HepG2 (cell line): ENCODE measurements at regions not wholly inside any gene's neighbourhood (a gene's known extent, or its start where the extent isn't known, plus 50 kb on each side); places are given as distances from the start of the nearest gene placed in this dataset.

Source experiments
- ATAC-seq: fragments of 200-7000 bp; cut with Tn5 transposase; 3 replicates; pipeline ENCODE4 v1.9.1; 2020; ENCODE audit warnings: mild to moderate bottlenecking, moderate library complexity
- BruUV-seq: library from RNA; stranded (reverse); fragments of 400-500 nt; replicated peaks from 2 replicates; lab custom pipeline; 2021; lab: Mats Ljungman, UMichigan
- CTCF ChIA-PET: fragments of 300-600 bp; formaldehyde crosslinking; extraction: SDS; loops from one replicate; lab custom pipeline; 2021; ENCODE audit warnings: low total read pairs, inconsistent platforms, low intra/inter-chr PET ratio; lab: Yijun Ruan, JAX
- POLR2A ChIA-PET: fragments of 350-600 bp; sonication (Branson Sonifier 250); formaldehyde crosslinking; loops from one replicate; lab custom pipeline; 2020; ENCODE audit warnings: antibody characterized with exemption, inconsistent platforms; lab: Yijun Ruan, JAX
- DNase-seq: peaks from one replicate; pipeline ENCODE4 v3.0.0-alpha.2; 2015; ENCODE audit warnings: low spot score
- FAIRE-seq: peaks from 3 replicates; lab custom pipeline; 2011; peaks lifted over from hg19 to GRCh38; lab: Jason Lieb, UNC
- H2AFZ ChIP-seq: one replicate; pipeline ENCODE4 v1.6.1; 2011; ENCODE audit warnings: low read length, inconsistent platforms
- H3K27ac ChIP-seq: fragments of 300-600 bp; 3 replicates; pipeline ENCODE4 v1.8.0; 2011; ENCODE audit warnings: mixed run types, mild to moderate bottlenecking, mixed read lengths, low read length, inconsistent platforms; ENCODE audit not compliant: insufficient read depth; ENCODE audit errors: extremely low read length
- H3K27me3 ChIP-seq, 2 experiments: fragments of 200-600 bp in 1 of 2; 2 replicates in 1 of 2; 3 replicates in 1 of 2; pipeline versions ENCODE4 v1.6.0 to v1.8.0; 2011; ENCODE audit warnings: low read length in 2 of 2, mild to moderate bottlenecking in 2 of 2, moderate library complexity in 2 of 2, inconsistent platforms in 1 of 2; ENCODE audit not compliant: insufficient read depth in 2 of 2, control insufficient read depth in 1 of 2
- H3K36me3 ChIP-seq, 2 experiments: fragments of 200-600 bp in 1 of 2; replicated peaks in 1 of 2; 2 replicates in 1 of 2; 3 replicates in 1 of 2; pipeline versions ENCODE4 v1.5.1 to v1.8.0; 2011; ENCODE audit warnings: low read length in 2 of 2, inconsistent platforms in 1 of 2; ENCODE audit not compliant: insufficient read depth in 2 of 2, control insufficient read depth in 1 of 2
- H3K4me1 ChIP-seq: 2 replicates; pipeline ENCODE4 v1.5.1; 2012; ENCODE audit warnings: low read length, inconsistent platforms; ENCODE audit not compliant: insufficient read depth
- H3K4me2 ChIP-seq: 2 replicates; pipeline ENCODE4 v1.6.0; 2011; ENCODE audit warnings: low read depth, low read length, inconsistent platforms
- H3K4me3 ChIP-seq, 3 experiments: fragments of 200-600 bp in 1 of 3; sonication (generic), shearing (Covaris generic) in 1 of 3; replicated peaks in 1 of 3; 2 replicates each; pipeline ENCODE4 v1.5.1; 2011 to 2016; ENCODE audit warnings: low read length in 3 of 3, inconsistent platforms in 2 of 3, low read depth in 2 of 3, mild to moderate bottlenecking in 2 of 3, control low read depth in 1 of 3, mixed read lengths in 1 of 3; ENCODE audit not compliant: insufficient read depth in 1 of 3
- H3K79me2 ChIP-seq: one replicate; pipeline ENCODE4 v1.6.1; 2011; ENCODE audit warnings: low read length, inconsistent platforms; ENCODE audit not compliant: insufficient read depth
- H3K9ac ChIP-seq: 2 replicates; pipeline ENCODE4 v1.6.0; 2011; ENCODE audit warnings: mild to moderate bottlenecking, low read depth, low read length, inconsistent platforms; ENCODE audit not compliant: insufficient read depth
- H3K9me3 ChIP-seq: 2 replicates; pipeline ENCODE4 v1.5.1; 2012; ENCODE audit warnings: mild to moderate bottlenecking, low read length
- H4K20me1 ChIP-seq: 2 replicates; pipeline ENCODE4 v1.6.0; 2011; ENCODE audit warnings: inconsistent platforms, mild to moderate bottlenecking, low read length, moderate library complexity; ENCODE audit not compliant: insufficient read depth
- ARNTL ChIP-seq: sonication (generic); formaldehyde crosslinking; IDR thresholded peaks from 2 replicates; pipeline ENCODE4 v1.4.0; 2020; ENCODE audit warnings: mild to moderate bottlenecking, missing genetic modification reagents
- E2F2 ChIP-seq: sonication (generic); formaldehyde crosslinking; IDR thresholded peaks from 2 replicates; pipeline ENCODE4 v1.4.0; 2020; ENCODE audit warnings: missing genetic modification reagents, borderline replicate concordance
- EEA1 ChIP-seq: sonication (generic); formaldehyde crosslinking; IDR thresholded peaks from 2 replicates; pipeline ENCODE4 v1.5.1; 2020; ENCODE audit warnings: mild to moderate bottlenecking, missing genetic modification reagents, borderline replicate concordance
- FLYWCH1 ChIP-seq: sonication (generic); formaldehyde crosslinking; IDR thresholded peaks from 2 replicates; pipeline ENCODE4 v1.8.1; 2023; ENCODE audit warnings: mild to moderate bottlenecking, missing genetic modification reagents
- FOSL2 ChIP-seq: sonication (generic); formaldehyde crosslinking; IDR thresholded peaks from 2 replicates; pipeline ENCODE4 v1.4.0; 2020; ENCODE audit warnings: missing genetic modification reagents
- HDAC2 ChIP-seq: sonication (generic); formaldehyde crosslinking; IDR thresholded peaks from 2 replicates; pipeline ENCODE4 v1.4.0; 2020; ENCODE audit warnings: missing genetic modification reagents
- JUNB ChIP-seq: sonication (generic); formaldehyde crosslinking; IDR thresholded peaks from 2 replicates; pipeline ENCODE4 v1.8.0; 2022; ENCODE audit warnings: missing genetic modification reagents, mild to moderate bottlenecking, borderline replicate concordance
- KLF13 ChIP-seq: sonication (generic); formaldehyde crosslinking; IDR thresholded peaks from 2 replicates; pipeline ENCODE4 v1.4.0; 2020; ENCODE audit warnings: mild to moderate bottlenecking, missing genetic modification reagents
- RAD21 ChIP-seq: fragments of 450-650 bp; formaldehyde crosslinking; IDR thresholded peaks from 2 replicates; pipeline ENCODE4 v1.5.0; 2020; ENCODE audit warnings: mild to moderate bottlenecking
- SOX13 ChIP-seq, 3 experiments: fragments of 450-650 bp in 1 of 3; sonication (generic) in 1 of 3; formaldehyde crosslinking in 1 of 3; IDR thresholded peaks in 2 of 3; conservative IDR thresholded peaks in 1 of 3; 2 replicates each; pipeline versions ENCODE4 v1.5.0 to v1.6.1; 2016 to 2020; ENCODE audit warnings: antibody characterized with exemption in 1 of 3, mild to moderate bottlenecking in 1 of 3, missing compliant biosample characterization in 1 of 3, missing genetic modification reagents in 1 of 3, moderate library complexity in 1 of 3
- THAP9 ChIP-seq: sonication (generic); formaldehyde crosslinking; IDR thresholded peaks from 2 replicates; pipeline ENCODE4; 2020; ENCODE audit warnings: missing genetic modification reagents, mild to moderate bottlenecking, borderline replicate concordance
- ZFP41 ChIP-seq: sonication (generic); formaldehyde crosslinking; IDR thresholded peaks from 2 replicates; pipeline ENCODE4 v1.4.0; 2020; ENCODE audit warnings: mild to moderate bottlenecking, missing genetic modification reagents, borderline replicate concordance
- ZNF431 ChIP-seq: sonication (generic); formaldehyde crosslinking; IDR thresholded peaks from 2 replicates; pipeline ENCODE4 v1.9.0; 2022; ENCODE audit warnings: missing genetic modification reagents, low read depth, mild to moderate bottlenecking, borderline replicate concordance
- ZNF574 ChIP-seq: sonication (generic); formaldehyde crosslinking; IDR thresholded peaks from 2 replicates; pipeline ENCODE4 v1.4.0; 2020; ENCODE audit warnings: missing genetic modification reagents
- ZNF770 ChIP-seq: sonication (generic); formaldehyde crosslinking; IDR thresholded peaks from 2 replicates; pipeline ENCODE4 v1.5.0; 2020; ENCODE audit warnings: mild to moderate bottlenecking, missing genetic modification reagents
- WGBS: methylation state at CpG from one replicate; pipeline ENCODE4 v1.1.6; 2017; ENCODE audit warnings: low lambda C conversion rate; 5-methylcytosine and 5-hydroxymethylcytosine counted together
- in situ Hi-C: cut with HindIII; loops from 2 replicates; pipeline ENCODE4 v1.10.0; 2017; ENCODE audit warnings: low pct_unique_long_range_greater_than_20kb; ENCODE audit not compliant: extremely low pct_ligation_motif_present
- intact Hi-C: fragments of 100-400 bp; cut with micrococcal nuclease; formaldehyde crosslinking; loops from one replicate; pipeline ENCODE4 v1.10.0; 2022; ENCODE audit not compliant: unreplicated experiment

- H3K4me3 ChIP-seq: no peak overlapping the region
- intact Hi-C loops (no loop called here), in situ Hi-C loops (no loop called here)
- no peaks in the 10 kb centered on the region for H3K4me1 ChIP-seq
- no peak overlapping the region for H3K9ac ChIP-seq
- no peak overlapping the region for H3K27ac ChIP-seq
- H3K36me3 ChIP-seq: no peaks in the 10 kb centered on the region
- no peaks in the 10 kb centered on the region for H4K20me1 ChIP-seq
- no peak for ATAC-seq
- peaks cover 65% of the 10 kb centered on the region for H3K9me3 ChIP-seq
- no peak for DNase-seq
- no peak overlapping the region for H2AFZ ChIP-seq
- ChIA-PET POLR2A (no interaction called here), CTCF (no interaction called here)
- no TSS peak for BruUV-seq
- no peaks in the 10 kb centered on the region for H3K79me2 ChIP-seq
- FAIRE-seq: no peak
- 0% methylated on average over 3 of the region's 3 CpGs for WGBS
- no peaks in the 10 kb centered on the region for H3K27me3 ChIP-seq
- H3K4me2 ChIP-seq: no peak overlapping the region
- TF ChIP-seq EEA1 (CRISPR knock-in tag): no peak
- TF ChIP-seq ZFP41 (CRISPR knock-in tag): no peak
- no peak for TF ChIP-seq KLF13 (CRISPR knock-in tag)
- TF ChIP-seq FLYWCH1 (CRISPR knock-in tag): no peak
- TF ChIP-seq ZNF574 (CRISPR knock-in tag): no peak
- no peak for TF ChIP-seq FOSL2 (CRISPR knock-in tag)
- no peak for TF ChIP-seq JUNB (CRISPR knock-in tag)
- TF ChIP-seq ZNF431 (CRISPR knock-in tag): no peak
- TF ChIP-seq THAP9: no peak
- TF ChIP-seq HDAC2 (CRISPR knock-in tag): no peak
- TF ChIP-seq ARNTL (CRISPR knock-in tag): no peak
- TF ChIP-seq SOX13 (IDR thresholded peaks at IDR 0.05): no peak
- no peak for TF ChIP-seq SOX13 (CRISPR knock-in tag; conservative IDR thresholded peaks at IDR 0.05 in 1 of 2, IDR thresholded peaks at IDR 0.05 in 1 of 2)
- TF ChIP-seq ZNF770 (CRISPR knock-in tag): no peak
- no peak for TF ChIP-seq RAD21 (CRISPR knock-in tag)
- TF ChIP-seq E2F2 (CRISPR knock-in tag): no peak
These were observed 495.8 kb downstream of the TTLL7 start for GRCh38 chr1:83503153-83503552.
